ENCODE measurements at regions not wholly inside any gene's neighbourhood (a gene's known extent, or its start where the extent isn't known, plus 50 kb on each side); places are given as distances from the start of the nearest gene placed in this dataset.

GRCh38 chr14:34004881-34005280 lies 54.0 kb upstream of the EGLN3 start:
- DNase-seq, result no peak

- DNase-seq, result no peak
Measured at GRCh38 chr14:34003691-34004090, 52.8 kb upstream of the EGLN3 start.

- no peak for DNase-seq
Measured at GRCh38 chr14:34003082-34003668, 52.3 kb upstream of the EGLN3 start.

All from EL (cell line).